Pancreas (tissue), 10 donors: ENCODE measurements at regions not wholly inside any gene's neighbourhood (a gene's known extent, or its start where the extent isn't known, plus 50 kb on each side); places are given as distances from the start of the nearest gene placed in this dataset.
A peak's percentile ranks its signal among the peaks of the same experiment; 100 is the strongest.

Source experiments
- ATAC-seq, 4 donors: fragments of 200-7000 bp; cut with Tn5 transposase; one replicate each; pipeline versions ENCODE4 v1.8.0 to v1.9.1; 2020; ENCODE audit warnings: mild to moderate bottlenecking in 4 of 4, moderate library complexity in 4 of 4
- DNase-seq, 6 donors: peaks; one replicate each; pipeline ENCODE4 v3.0.0-alpha.2; 2020
- FAIRE-seq: peaks from 2 replicates; lab custom pipeline; 2012; peaks lifted over from hg19 to GRCh38; lab: Jason Lieb, UNC
- H3K27ac ChIP-seq, 4 donors: fragments of 200-600 bp; sonication (generic); 1 replicate in 3 of 4; 2 replicates in 1 of 4; pipeline versions ENCODE4 v1.5.0 to v1.8.0; 2020
- H3K27me3 ChIP-seq, 4 donors: fragments of 200-600 bp; one replicate each; pipeline ENCODE4 v1.8.0; 2021
- H3K36me3 ChIP-seq, 3 donors: fragments of 200-600 bp; sonication (generic) in 1 of 3; one replicate each; pipeline versions ENCODE4 v1.5.0 to v1.8.0; 2020 to 2021
- H3K4me1 ChIP-seq, 3 donors: fragments of 200-600 bp; one replicate each; pipeline ENCODE4 v1.8.0; 2021
- H3K4me3 ChIP-seq, 4 donors: fragments of 200-600 bp; sonication (generic) in 2 of 4; one replicate each; pipeline versions ENCODE4 v1.5.0 to v1.8.0; 2020 to 2021
- H3K9me3 ChIP-seq, 4 donors: fragments of 200-600 bp; one replicate each; pipeline ENCODE4 v1.8.0; 2021
- CTCF ChIP-seq, 4 donors: fragments of 200-600 bp; sonication (generic) in 3 of 4; IDR thresholded peaks; one replicate each; pipeline versions ENCODE4 v1.5.0 to v1.8.0; 2021; ENCODE audit warnings: antibody characterized with exemption in 4 of 4
- WGBS, 2 donors: extraction: QIAGEN DNeasy Blood & Tissue Kit; methylation state at CpG; one replicate each; pipeline ENCODE4 v1.1.7; 2013; 5-methylcytosine and 5-hydroxymethylcytosine counted together
- intact Hi-C, 3 donors: fragments of 100-400 bp; cut with DNase I; formaldehyde crosslinking; loops; one replicate each; pipeline versions ENCODE4 v1.11.1 to v1.14.2; 2022
- donor health status: healthy with polysubstance abuse.
- donor health status: DM: no; HTN: no; CAD: no; lungs with moderate emphysema.
- donor health status: DM: no; HTN: no; CAD: no.
- donor health status: control.
- donor health status: control.
- donor health status: Bipolar disorder and iron deficiency.
- donor health status: DM: yes; HTN: yes; CAD: no.
- donor health status: DM: no; HTN: no; CAD: no.
- donor health status: DM: no; HTN: no; CAD: no.
- donor health status: DM: yes; HTN: yes; CAD: no.

DNA sequence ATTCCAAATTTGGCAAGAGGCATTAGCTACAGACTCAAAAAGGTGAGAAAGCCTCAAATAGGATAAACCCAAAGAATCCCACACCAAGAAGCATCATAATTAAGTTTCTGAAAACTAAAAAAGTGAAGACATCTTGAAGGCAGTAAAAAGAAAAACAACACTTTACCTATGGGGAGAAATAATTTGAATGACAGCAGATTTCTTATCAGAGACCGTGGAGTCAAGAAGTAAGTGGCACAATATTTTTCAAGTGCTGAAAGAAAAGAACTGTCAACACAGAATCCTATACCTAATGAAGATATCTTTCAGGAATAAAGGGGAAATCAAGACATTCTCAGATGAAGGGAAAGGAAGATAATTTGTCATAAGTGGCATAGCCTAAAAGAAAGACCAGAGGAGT, 193.3 kb upstream of the CHD6 start:
- no peaks in the 10 kb centered on the region for H3K36me3 ChIP-seq
- no peak for FAIRE-seq
- H3K4me3 ChIP-seq: no peak overlapping the region
- H3K9me3 ChIP-seq: no peaks in the 10 kb centered on the region
- 47 to 48% methylated on average over 1 of the region's 1 CpG for WGBS, 2 donors
- no peak overlapping the region for H3K27ac ChIP-seq
- TF ChIP-seq CTCF (IDR thresholded peaks at IDR 0.05): no peak
- no peak for DNase-seq
- peaks cover 0 to 4% (median 0%) of the 10 kb centered on the region in 4 donors for H3K27me3 ChIP-seq
- intact Hi-C loops: no loop called here
- no peak for ATAC-seq
- no peaks in the 10 kb centered on the region for H3K4me1 ChIP-seq

DNA sequence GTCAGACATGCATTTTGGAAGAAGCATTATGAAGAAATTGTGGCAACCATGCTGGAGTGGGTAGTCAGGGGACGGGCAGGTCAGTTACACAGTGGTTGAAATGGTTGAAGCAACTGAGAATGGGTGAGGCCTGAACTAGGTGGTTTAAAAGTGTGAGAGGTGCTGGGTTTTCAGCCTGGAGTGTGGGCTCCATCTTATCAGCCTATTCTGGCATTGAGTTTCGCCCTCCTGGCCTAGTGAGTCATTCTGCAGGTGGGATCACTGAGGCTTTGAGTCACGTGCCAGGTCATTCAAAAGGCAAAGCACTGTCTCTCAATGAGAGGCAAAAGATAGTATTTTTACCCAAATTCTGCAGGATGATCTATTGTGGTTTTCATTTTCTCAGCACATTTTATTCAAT, 181.9 kb upstream of the CHD6 start:
- no peak overlapping the region for H3K4me3 ChIP-seq
- H3K36me3 ChIP-seq: no peaks in the 10 kb centered on the region
- DNase-seq (no peak), FAIRE-seq (no peak), ATAC-seq (no peak)
- intact Hi-C loops: no loop called here
- H3K9me3 ChIP-seq: no peaks in the 10 kb centered on the region
- WGBS, 2 donors: 58 to 68% methylated on average over 3 of the region's 3 CpGs
- TF ChIP-seq CTCF (IDR thresholded peaks at IDR 0.05): no peak
- H3K27ac ChIP-seq: no peak overlapping the region
- no peaks in the 10 kb centered on the region for H3K27me3 ChIP-seq
- no peaks in the 10 kb centered on the region for H3K4me1 ChIP-seq

DNA sequence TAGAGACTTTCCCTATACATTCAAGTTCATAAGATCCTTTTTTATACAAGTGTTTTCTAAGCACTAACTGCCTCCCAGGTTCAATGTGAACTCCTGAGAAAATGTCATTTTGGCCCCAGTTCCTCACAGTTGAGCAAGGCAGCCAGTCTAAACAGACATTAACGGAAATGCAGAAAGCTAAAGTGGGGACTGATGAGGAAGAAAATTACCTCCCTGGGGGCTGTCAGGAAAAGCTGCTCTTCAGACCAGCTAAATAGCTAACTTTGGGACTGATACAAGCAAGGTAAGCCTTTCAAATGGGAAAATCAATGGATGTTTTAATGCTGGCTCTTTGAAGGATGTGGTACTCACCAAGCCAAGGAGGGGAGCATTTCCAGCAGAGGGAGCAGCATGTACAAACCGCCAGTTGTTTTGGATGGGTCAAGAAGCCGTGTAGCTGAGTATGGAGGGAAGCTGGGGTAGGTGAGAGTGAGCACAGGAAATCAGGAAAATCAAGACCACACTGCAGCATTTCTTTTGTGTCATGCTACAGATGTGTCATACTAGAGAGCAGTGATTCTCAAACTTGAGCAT, 180.8 kb upstream of the CHD6 start:
- no peak for FAIRE-seq
- no peak for TF ChIP-seq CTCF (IDR thresholded peaks at IDR 0.05)

GRCh38 chr20:41786158-41786557, 168.0 kb upstream of the CHD6 start:
- Histone ChIP-seq H3K27me3 (no peaks in the 10 kb centered on the region), H3K4me3 (no peak overlapping the region), H3K4me1 (no peaks in the 10 kb centered on the region), H3K9me3 (no peaks in the 10 kb centered on the region), H3K36me3 (no peaks in the 10 kb centered on the region), H3K27ac (no peak overlapping the region)
- FAIRE-seq: no peak
- WGBS, 2 donors: 53 to 54% methylated on average over 4 of the region's 4 CpGs
- no peak for TF ChIP-seq CTCF (IDR thresholded peaks at IDR 0.05)
- no peak for ATAC-seq
- no peak for DNase-seq
- intact Hi-C loops: no loop called here

More for the DNA sequence above, 180.8 kb upstream of the CHD6 start:
- Histone ChIP-seq H3K27me3 (no peaks in the 10 kb centered on the region), H3K36me3 (no peaks in the 10 kb centered on the region), H3K4me1 (no peaks in the 10 kb centered on the region), H3K4me3 (no peak overlapping the region), H3K27ac (no peak overlapping the region), H3K9me3 (no peaks in the 10 kb centered on the region)
- no peak for ATAC-seq
- DNase-seq: no peak
- WGBS, 2 donors: 49 to 53% methylated on average over 3 of the region's 3 CpGs
- intact Hi-C loops: no loop called here

GRCh38 chr20:41784209-41784958, 166.2 kb upstream of the CHD6 start:
- peak in 1 of 4 donors; percentile 30 for ATAC-seq

More at GRCh38 chr20:41784209-41784958, 166.2 kb upstream of the CHD6 start:
- H3K27ac ChIP-seq: no peak overlapping the region
- H3K4me3 ChIP-seq: no peak overlapping the region
- H3K9me3 ChIP-seq: no peaks in the 10 kb centered on the region
- FAIRE-seq (no peak), DNase-seq (no peak)
- no peaks in the 10 kb centered on the region for H3K27me3 ChIP-seq
- no peaks in the 10 kb centered on the region for H3K4me1 ChIP-seq
- no peaks in the 10 kb centered on the region for H3K36me3 ChIP-seq
- intact Hi-C loops: no loop called here
- 24 to 30% methylated on average over 5 of the region's 5 CpGs for WGBS, 2 donors
- TF ChIP-seq CTCF (IDR thresholded peaks at IDR 0.05): no peak
